ENCODE measurements at regions not wholly inside any gene's neighbourhood (a gene's known extent, or its start where the extent isn't known, plus 50 kb on each side); places are given as distances from the start of the nearest gene placed in this dataset.

GRCh38 chr2:153311432-153311831, 167.1 kb downstream of the RPRM start:
- TF ChIP-seq CTCF (IDR thresholded peaks at IDR 0.05; ENCODE audit: extremely low read depth, missing control alignments): no peak
- DNase-seq (ENCODE audit: low spot score): no peak

- DNase-seq (ENCODE audit: low spot score): no peak
Measured at GRCh38 chr2:153308466-153308865, 170.1 kb downstream of the RPRM start.

GRCh38 chr2:153307223-153307622, 171.3 kb downstream of the RPRM start:
- DNase-seq (ENCODE audit: low spot score): no peak
- no peak for TF ChIP-seq CTCF (IDR thresholded peaks at IDR 0.05; ENCODE audit: extremely low read depth, missing control alignments)

More at GRCh38 chr2:153308466-153308865, 170.1 kb downstream of the RPRM start:
- no peak for TF ChIP-seq CTCF (IDR thresholded peaks at IDR 0.05; ENCODE audit: extremely low read depth, missing control alignments)

GRCh38 chr2:153299809-153300208, 178.8 kb downstream of the RPRM start:
- TF ChIP-seq CTCF (IDR thresholded peaks at IDR 0.05; ENCODE audit: extremely low read depth, missing control alignments): no peak
- no peak for DNase-seq (ENCODE audit: low spot score)

- no peak for DNase-seq (ENCODE audit: low spot score)
Measured at GRCh38 chr2:153299217-153299616, 179.3 kb downstream of the RPRM start.

GRCh38 chr2:153294199-153294786, 184.3 kb downstream of the RPRM start:
- TF ChIP-seq CTCF (IDR thresholded peaks at IDR 0.05; ENCODE audit: extremely low read depth, missing control alignments): no peak
- DNase-seq (ENCODE audit: low spot score): no peak

More at GRCh38 chr2:153299217-153299616, 179.3 kb downstream of the RPRM start:
- TF ChIP-seq CTCF (IDR thresholded peaks at IDR 0.05; ENCODE audit: extremely low read depth, missing control alignments): no peak

- TF ChIP-seq CTCF (IDR thresholded peaks at IDR 0.05; ENCODE audit: extremely low read depth, missing control alignments): no peak
- DNase-seq (ENCODE audit: low spot score): no peak
Measured at GRCh38 chr2:153291718-153292117, 186.8 kb downstream of the RPRM start.
